Keratinocyte (primary cell): ENCODE measurements at regions not wholly inside any gene's neighbourhood (a gene's known extent, or its start where the extent isn't known, plus 50 kb on each side); places are given as distances from the start of the nearest gene placed in this dataset.

Source experiments
- DNase-seq: peaks from one replicate; pipeline ENCODE4 v3.0.0-alpha.2; 2011; ENCODE audit warnings: low read depth, missing footprints, low spot score
- FAIRE-seq: peaks from 2 replicates; lab custom pipeline; 2011; peaks lifted over from hg19 to GRCh38; lab: Jason Lieb, UNC
- H2AFZ ChIP-seq: 2 replicates; pipeline ENCODE4 v1.6.0; 2012; ENCODE audit warnings: low read length, control low read depth, inconsistent platforms; ENCODE audit not compliant: control insufficient read depth
- H3K27ac ChIP-seq: 2 replicates; pipeline ENCODE4 v1.5.1; 2011; ENCODE audit warnings: low read length; ENCODE audit not compliant: control insufficient read depth, insufficient read depth
- H3K27me3 ChIP-seq: 3 replicates; pipeline ENCODE4 v1.6.0; 2011; ENCODE audit warnings: low read length; ENCODE audit not compliant: control insufficient read depth, insufficient read depth; ENCODE audit errors: extremely low read depth
- H3K36me3 ChIP-seq, 2 experiments: 2 replicates in 1 of 2; 3 replicates in 1 of 2; pipeline ENCODE4 v1.5.1; 2011; ENCODE audit warnings: low read length in 2 of 2, mild to moderate bottlenecking in 1 of 2; ENCODE audit not compliant: control insufficient read depth in 2 of 2, insufficient read depth in 2 of 2; ENCODE audit errors: extremely low read depth in 1 of 2
- H3K4me1 ChIP-seq: 3 replicates; pipeline ENCODE4 v1.5.1; 2011; ENCODE audit warnings: low read length; ENCODE audit not compliant: control insufficient read depth, insufficient read depth; ENCODE audit errors: extremely low read depth
- H3K4me2 ChIP-seq: 3 replicates; pipeline ENCODE4 v1.6.0; 2011; ENCODE audit warnings: low read depth, low read length; ENCODE audit not compliant: control insufficient read depth, insufficient read depth; ENCODE audit errors: extremely low read depth
- H3K4me3 ChIP-seq, 3 experiments: fragments of 200-600 bp in 1 of 3; sonication (generic) in 1 of 3; 2 replicates in 2 of 3; 3 replicates in 1 of 3; pipeline ENCODE4 v1.5.1; 2011 to 2016; ENCODE audit warnings: low read length in 3 of 3, mild to moderate bottlenecking in 3 of 3, control low read depth in 2 of 3, inconsistent platforms in 1 of 3, low read depth in 1 of 3, mixed read lengths in 1 of 3, mixed run types in 1 of 3, moderate library complexity in 1 of 3; ENCODE audit not compliant: control insufficient read depth in 2 of 3, insufficient read depth in 2 of 3; ENCODE audit errors: extremely low read depth in 1 of 3
- H3K79me2 ChIP-seq: 2 replicates; pipeline ENCODE4 v1.6.0; 2012; ENCODE audit warnings: low read length; ENCODE audit not compliant: control insufficient read depth, insufficient read depth
- H3K9ac ChIP-seq: 3 replicates; pipeline ENCODE4 v1.6.0; 2011; ENCODE audit warnings: low read length; ENCODE audit not compliant: control insufficient read depth, insufficient read depth; ENCODE audit errors: extremely low read depth
- H3K9me1 ChIP-seq: 3 replicates; pipeline ENCODE4 v1.6.0; 2011; ENCODE audit warnings: low read length; ENCODE audit not compliant: control insufficient read depth, insufficient read depth; ENCODE audit errors: extremely low read depth
- H3K9me3 ChIP-seq: 2 replicates; pipeline ENCODE4 v1.5.1; 2012; ENCODE audit warnings: low read depth, low read length; ENCODE audit not compliant: control insufficient read depth
- H4K20me1 ChIP-seq: 3 replicates; pipeline ENCODE4 v1.6.0; 2011; ENCODE audit warnings: low read length; ENCODE audit not compliant: control insufficient read depth, insufficient read depth; ENCODE audit errors: extremely low read depth
- CTCF ChIP-seq, 3 experiments: IDR thresholded peaks in 1 of 3; conservative IDR thresholded peaks in 1 of 3; optimal IDR thresholded peaks in 1 of 3; 2 replicates in 2 of 3; 3 replicates in 1 of 3; pipeline versions ENCODE3 to v1.5.1; 2011; ENCODE audit warnings: low read length in 3 of 3, mild to moderate bottlenecking in 3 of 3, moderate library complexity in 2 of 3, control low read depth in 1 of 3, inconsistent platforms in 1 of 3; ENCODE audit not compliant: insufficient read depth in 2 of 3; ENCODE audit errors: extremely low read depth in 1 of 3
- EZH2 ChIP-seq: IDR thresholded peaks from one replicate; pipeline ENCODE4 v1.6.1; 2012; ENCODE audit warnings: inconsistent platforms, mild to moderate bottlenecking, low read length, moderate library complexity
- dilution Hi-C: fragments of 300-500 bp; cut with MboI; formaldehyde crosslinking; loops from one replicate; pipeline ENCODE4 v1.7.0; 2020; ENCODE audit warnings: low sequenced_read_pairs; ENCODE audit not compliant: extremely low pct_ligation_motif_present

- Histone ChIP-seq H3K79me2 (no peaks in the 10 kb centered on the region), H3K4me1 (no peaks in the 10 kb centered on the region), H3K27ac (no peak overlapping the region), H3K4me3 (no peak overlapping the region), H3K9me1 (no peaks in the 10 kb centered on the region), H2AFZ (no peak overlapping the region), H3K4me2 (no peak overlapping the region), H4K20me1 (no peaks in the 10 kb centered on the region), H3K9me3 (no peaks in the 10 kb centered on the region), H3K27me3 (no peaks in the 10 kb centered on the region), H3K9ac (no peak overlapping the region), H3K36me3 (no peaks in the 10 kb centered on the region)
- DNase-seq = no peak
- dilution Hi-C loops = no loop called here
- TF ChIP-seq CTCF (optimal IDR thresholded peaks at IDR 0.05 in 1 of 3, IDR thresholded peaks at IDR 0.05 in 1 of 3, conservative IDR thresholded peaks at IDR 0.05 in 1 of 3; ENCODE audit: extremely low read depth in 1 of 3, insufficient read depth in 2 of 3, low read length in 3 of 3) (no peak), EZH2 (no peak)
- FAIRE-seq = no peak
These were observed 826.5 kb downstream of the KCNA4 start for GRCh38 chr11:29190313-29190712.

- dilution Hi-C loops = no loop called here
- FAIRE-seq = no peak
These were observed 829.6 kb downstream of the KCNA4 start for GRCh38 chr11:29187215-29187614.

More at GRCh38 chr11:29187215-29187614, 829.6 kb downstream of the KCNA4 start:
- no peak overlapping the region for H3K4me2 ChIP-seq
- no peak overlapping the region for H3K27ac ChIP-seq
- no peak overlapping the region for H3K4me3 ChIP-seq
- TF ChIP-seq CTCF (optimal IDR thresholded peaks at IDR 0.05 in 1 of 3, IDR thresholded peaks at IDR 0.05 in 1 of 3, conservative IDR thresholded peaks at IDR 0.05 in 1 of 3; ENCODE audit: extremely low read depth in 1 of 3, insufficient read depth in 2 of 3, low read length in 3 of 3) (no peak), EZH2 (no peak)
- no peaks in the 10 kb centered on the region for H4K20me1 ChIP-seq
- no peaks in the 10 kb centered on the region for H3K9me1 ChIP-seq
- no peak overlapping the region for H2AFZ ChIP-seq
- no peak for DNase-seq
- no peaks in the 10 kb centered on the region for H3K4me1 ChIP-seq
- H3K79me2 ChIP-seq = no peaks in the 10 kb centered on the region
- H3K27me3 ChIP-seq = no peaks in the 10 kb centered on the region
- H3K36me3 ChIP-seq = no peaks in the 10 kb centered on the region
- H3K9ac ChIP-seq = no peak overlapping the region
- no peaks in the 10 kb centered on the region for H3K9me3 ChIP-seq
